ENCODE measurements at regions not wholly inside any gene's neighbourhood (a gene's known extent, or its start where the extent isn't known, plus 50 kb on each side); places are given as distances from the start of the nearest gene placed in this dataset.
"Not testable (repeated sequence)": the region's sequence is repeated elsewhere in the genome, so short reads cannot be mapped to it uniquely, and the experiment has no call there.

- no peak for DNase-seq
Measured at GRCh38 chrX:140337263-140337662, 167.6 kb downstream of the SOX3 start.

GRCh38 chrX:140318296-140318695 lies 186.6 kb downstream of the SOX3 start:
- no peak for DNase-seq

GRCh38 chrX:140317462-140317861 lies 187.4 kb downstream of the SOX3 start:
- DNase-seq, result no peak

- DNase-seq, result no peak
Measured at GRCh38 chrX:140298960-140299825, 205.7 kb downstream of the SOX3 start.

DNA sequence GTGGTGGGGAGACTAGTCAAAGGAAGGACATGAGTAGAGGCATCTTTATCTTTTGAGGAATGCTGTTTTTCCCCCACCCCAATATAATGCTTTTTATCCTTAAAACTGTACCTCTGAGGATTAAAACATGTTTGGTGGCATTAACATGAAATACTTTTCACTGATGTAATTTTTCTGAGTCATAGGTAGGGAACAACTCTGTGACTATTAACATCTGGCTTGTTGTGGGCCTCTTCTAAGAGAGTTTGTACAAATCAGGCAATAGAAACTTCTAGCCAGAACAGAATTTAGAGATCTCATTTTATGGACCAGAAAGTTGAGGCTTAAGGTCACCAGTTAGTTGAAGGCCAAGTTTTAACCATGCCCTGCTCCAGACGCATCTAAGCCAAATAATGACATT lies 207.6 kb downstream of the SOX3 start:
- no peak for DNase-seq

- no peak for DNase-seq
Measured at GRCh38 chrX:140292961-140293360, 211.9 kb downstream of the SOX3 start.

- DNase-seq, result no peak
Measured at GRCh38 chrX:140292188-140292587, 212.7 kb downstream of the SOX3 start.

DNA sequence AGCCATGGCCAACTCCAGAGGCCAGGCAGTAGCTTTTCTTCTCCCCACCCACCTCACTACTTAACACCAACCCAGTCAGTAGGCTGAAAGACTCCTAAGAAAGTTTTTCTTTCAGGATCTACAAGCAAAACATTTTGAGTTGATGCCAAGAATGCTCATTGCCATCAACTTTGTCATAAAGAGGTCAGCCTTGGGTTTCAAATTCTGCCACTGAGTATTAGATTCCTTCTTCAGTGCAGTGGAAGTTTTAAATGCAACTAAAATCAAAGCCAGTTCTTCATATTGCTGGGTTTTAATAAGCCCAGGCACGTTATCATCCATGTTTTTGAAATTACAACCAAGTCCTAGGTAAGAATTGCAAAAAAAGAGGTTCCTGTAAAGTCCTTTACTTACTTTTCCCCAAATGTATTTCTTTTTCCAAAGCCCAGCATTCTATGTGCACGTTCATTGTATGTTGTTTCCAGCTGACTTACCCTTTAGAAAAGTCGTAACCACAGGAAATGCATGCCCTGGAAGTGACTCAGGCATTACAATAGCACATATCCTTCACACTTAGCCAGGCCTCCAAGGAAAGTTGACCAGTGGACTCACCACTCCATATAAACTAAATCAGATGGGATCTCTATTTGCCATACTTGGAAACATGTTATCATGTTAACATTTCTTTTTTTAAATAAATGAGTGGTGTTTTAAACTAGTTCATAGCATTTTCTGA lies 229.9 kb downstream of the SOX3 start:
- no peak for DNase-seq

GRCh38 chrX:140273921-140274320 lies 230.9 kb downstream of the SOX3 start:
- no peak for DNase-seq

DNA sequence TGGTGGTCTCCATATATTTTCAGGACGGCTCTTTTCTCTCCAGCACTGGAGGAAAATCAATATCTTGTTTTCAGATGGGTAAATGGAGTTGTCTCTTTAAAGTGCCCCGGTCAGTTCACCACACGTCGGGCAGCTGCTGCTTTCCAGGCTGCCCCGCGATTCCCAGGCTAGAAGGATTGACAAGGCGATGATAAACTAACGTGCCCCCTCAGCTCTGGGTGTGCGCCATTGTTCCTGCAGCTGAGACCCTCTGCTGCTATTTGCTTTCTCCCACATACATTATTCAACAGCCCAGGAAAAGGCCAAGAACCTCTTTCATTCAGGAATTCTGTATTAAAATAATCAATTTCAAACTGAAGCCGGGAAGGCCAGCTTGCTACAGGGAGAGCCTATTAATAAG lies 254.5 kb downstream of the SOX3 start:
- no peak for DNase-seq

- DNase-seq, result no peak
Measured at GRCh38 chrX:140249088-140249487, 255.8 kb downstream of the SOX3 start.

DNA sequence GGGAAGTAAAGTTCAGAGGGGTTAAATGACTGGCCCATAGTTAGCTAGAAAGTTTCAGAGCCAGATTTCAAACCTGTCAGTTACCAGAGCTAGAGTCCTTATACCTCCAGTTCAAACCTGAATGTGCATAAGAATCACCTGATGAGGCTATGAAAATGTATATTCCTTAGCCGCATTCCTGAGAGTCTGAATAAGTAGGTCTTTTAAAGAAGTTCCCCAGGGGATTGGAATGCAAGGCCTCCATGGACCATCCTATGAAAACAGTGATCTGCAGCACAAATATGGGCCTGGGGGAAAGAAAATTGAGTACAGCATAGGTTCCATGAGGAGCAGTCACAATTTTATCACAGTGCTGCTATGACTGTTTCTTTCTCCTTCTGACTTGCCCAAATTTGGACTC lies 263.9 kb upstream of the CXorf66 start:
- no peak for DNase-seq

DNA sequence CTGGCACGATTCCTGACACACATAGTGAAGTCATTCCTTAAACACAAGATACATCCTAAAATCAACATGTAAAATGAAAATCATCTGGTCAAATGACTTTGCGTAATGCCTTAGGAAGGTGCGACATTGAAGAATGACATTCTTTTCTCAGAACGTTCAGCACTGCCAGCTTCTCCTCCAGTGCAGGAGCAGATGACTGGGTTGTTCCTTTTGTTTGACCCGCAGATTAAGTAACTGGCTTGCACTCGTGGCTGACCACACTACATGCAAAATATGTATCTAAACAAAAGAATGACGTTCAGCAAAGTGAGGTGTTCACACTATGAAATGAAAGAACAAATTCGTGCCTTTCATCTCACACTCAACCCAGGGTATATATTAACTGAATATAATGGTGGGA lies 260.7 kb upstream of the CXorf66 start:
- not testable (repeated sequence) for DNase-seq

GRCh38 chrX:140215894-140216293 lies 250.6 kb upstream of the CXorf66 start:
- DNase-seq, result not testable (repeated sequence)

- not testable (repeated sequence) for DNase-seq
Measured at GRCh38 chrX:140214518-140214917, 249.2 kb upstream of the CXorf66 start.

- no peak for DNase-seq
Measured at GRCh38 chrX:140206657-140207056, 241.3 kb upstream of the CXorf66 start.

DNA sequence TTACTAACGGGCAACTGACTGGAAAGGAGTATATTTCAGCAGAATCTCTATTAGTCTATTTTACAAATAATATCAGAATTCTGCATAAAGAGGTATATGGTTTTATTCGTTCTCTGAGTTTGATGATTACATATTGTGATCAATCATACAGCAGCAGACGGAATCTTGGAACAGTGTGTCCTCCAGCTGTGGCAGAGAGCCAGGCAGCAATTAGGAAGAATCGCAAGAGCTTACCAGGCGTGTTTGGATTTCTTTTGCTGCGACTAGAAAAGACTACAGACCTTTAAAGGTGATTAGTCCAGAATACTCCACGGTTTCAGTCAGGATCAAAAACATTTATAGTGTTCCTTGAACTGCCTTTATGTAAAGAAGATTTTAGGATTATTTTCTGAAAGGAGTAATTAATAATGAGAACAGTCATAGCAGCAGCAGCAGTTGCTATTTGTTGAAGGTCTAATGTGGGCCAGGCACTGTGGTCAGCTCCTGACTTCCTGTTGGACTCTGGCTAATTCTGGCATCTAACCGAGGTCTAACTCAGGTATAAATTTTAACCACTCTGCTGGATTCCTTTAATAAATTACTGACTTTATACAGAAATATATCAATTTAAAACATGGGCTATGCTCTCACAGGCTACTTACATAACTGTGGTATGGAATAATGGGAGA lies 225.3 kb upstream of the CXorf66 start:
- no peak for DNase-seq

GRCh38 chrX:140180585-140180984 lies 215.3 kb upstream of the CXorf66 start:
- DNase-seq, result no peak

GRCh38 chrX:140177821-140178220 lies 212.5 kb upstream of the CXorf66 start:
- no peak for DNase-seq

GRCh38 chrX:140172401-140172800 lies 207.1 kb upstream of the CXorf66 start:
- no peak for DNase-seq

DNA sequence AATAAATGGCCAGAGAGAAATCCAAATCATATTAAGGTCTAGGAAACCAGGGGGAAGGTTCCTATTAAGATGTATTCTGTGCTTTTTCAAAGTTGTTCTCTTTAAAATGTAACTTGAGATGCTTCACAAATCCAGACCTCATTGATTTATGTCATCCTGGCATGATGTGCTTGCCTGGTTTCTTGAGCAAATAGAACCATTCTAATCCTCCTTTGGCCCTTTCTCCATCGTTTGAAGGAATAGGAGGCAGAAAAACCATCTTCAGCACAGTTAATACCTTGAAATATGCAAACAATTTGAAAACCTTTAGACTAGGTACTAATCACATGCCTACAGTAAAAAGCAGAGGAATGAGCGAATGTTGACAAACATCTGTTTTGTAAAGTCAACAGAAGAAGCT lies 202.2 kb upstream of the CXorf66 start:
- no peak for DNase-seq

DNA sequence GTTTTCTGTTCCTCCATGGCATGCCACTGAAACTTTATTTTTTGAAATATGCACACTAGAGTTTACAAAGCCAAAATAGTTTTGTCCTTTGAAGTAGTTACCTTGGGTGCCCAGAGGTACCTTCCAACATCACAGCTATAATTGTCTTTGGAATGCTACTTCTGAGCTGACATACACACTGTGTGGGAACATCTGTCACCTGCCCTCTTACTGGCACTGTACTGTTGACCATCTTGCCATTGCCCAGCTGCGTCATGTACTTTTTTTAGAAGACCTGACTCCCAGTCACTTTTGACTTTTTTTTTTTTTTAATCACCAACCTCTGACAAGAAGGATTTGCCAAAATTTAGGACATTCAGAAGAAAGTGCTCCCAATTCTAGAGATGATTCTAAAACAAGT lies 200.5 kb upstream of the CXorf66 start:
- DNase-seq, result no peak

DNA sequence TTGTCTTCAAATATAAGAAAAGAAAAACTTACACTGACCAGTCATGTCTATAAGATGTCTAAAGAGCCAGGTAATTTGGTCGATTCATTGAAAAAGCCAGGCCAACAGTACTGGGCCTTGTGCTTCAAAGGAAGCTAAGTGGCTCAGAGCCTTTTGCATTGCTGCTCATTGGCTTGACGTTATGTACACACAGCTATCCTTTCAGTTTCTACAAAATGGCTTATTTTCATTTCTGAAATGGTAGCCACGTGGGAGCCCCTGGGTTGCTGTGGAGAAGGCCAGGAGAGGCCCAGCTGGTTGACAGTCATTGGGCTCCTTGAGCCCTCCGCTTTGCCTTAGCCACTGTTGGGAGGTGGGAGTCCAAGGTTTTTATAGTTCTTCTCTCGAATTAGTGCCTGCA lies 199.1 kb upstream of the CXorf66 start:
- no peak for DNase-seq
